Endodermal cell (in vitro differentiated cells): ENCODE measurements at regions not wholly inside any gene's neighbourhood (a gene's known extent, or its start where the extent isn't known, plus 50 kb on each side); places are given as distances from the start of the nearest gene placed in this dataset.

ENCODE experiments used
- DNase-seq: peaks from one replicate; pipeline ENCODE4 v3.0.0-alpha.2; 2017
- H3K27ac ChIP-seq: 2 replicates; pipeline ENCODE4 v1.5.1; 2013; ENCODE audit warnings: mild to moderate bottlenecking, low read depth, low read length, moderate library complexity
- H3K27me3 ChIP-seq: 2 replicates; pipeline ENCODE4 v1.6.1; 2013; ENCODE audit warnings: mild to moderate bottlenecking, low read length, moderate library complexity; ENCODE audit not compliant: insufficient read depth, control insufficient read depth, poor library complexity, severe bottlenecking
- H3K36me3 ChIP-seq: 2 replicates; pipeline ENCODE4 v1.7.0; 2013; ENCODE audit warnings: mild to moderate bottlenecking, low read length, moderate library complexity; ENCODE audit not compliant: control insufficient read depth, insufficient read depth
- H3K4me1 ChIP-seq: one replicate; pipeline ENCODE4 v1.7.0; 2013; ENCODE audit warnings: low read length; ENCODE audit not compliant: control insufficient read depth, insufficient read depth
- H3K4me3 ChIP-seq: 2 replicates; pipeline ENCODE4 v1.5.1; 2013; ENCODE audit warnings: mild to moderate bottlenecking, low read length, moderate library complexity
- H3K9ac ChIP-seq: 2 replicates; pipeline ENCODE4 v1.6.1; 2013; ENCODE audit warnings: mild to moderate bottlenecking, low read length, moderate library complexity; ENCODE audit not compliant: poor library complexity, severe bottlenecking; ENCODE audit errors: extremely low read depth
- H3K9me3 ChIP-seq: 2 replicates; pipeline ENCODE4 v1.6.1; 2013; ENCODE audit warnings: mild to moderate bottlenecking, low read length, moderate library complexity; ENCODE audit not compliant: control insufficient read depth
- H3K27ac Mint-ChIP-seq: 2 replicates; pipeline ENCODE4 v1.8.0; 2020; ENCODE audit warnings: mixed read lengths
- H3K27me3 Mint-ChIP-seq: 2 replicates; pipeline ENCODE4 v1.8.0; 2021; ENCODE audit warnings: mild to moderate bottlenecking, mixed read lengths; ENCODE audit not compliant: insufficient read depth
- H3K36me3 Mint-ChIP-seq: 2 replicates; pipeline ENCODE4 v1.8.0; 2020; ENCODE audit warnings: low read depth, mixed read lengths
- H3K4me1 Mint-ChIP-seq: 2 replicates; pipeline ENCODE4 v1.8.0; 2020; ENCODE audit warnings: mixed read lengths
- H3K4me3 Mint-ChIP-seq: 2 replicates; pipeline ENCODE4 v1.8.0; 2020; ENCODE audit warnings: mild to moderate bottlenecking, moderate library complexity, mixed read lengths
- H3K9me3 Mint-ChIP-seq: 2 replicates; pipeline ENCODE4 v1.8.0; 2020; ENCODE audit warnings: mild to moderate bottlenecking, mixed read lengths
- CTCF ChIP-seq: fragments of 200-600 bp; sonication (generic); conservative IDR thresholded peaks from 2 replicates; pipeline ENCODE4 v1.5.0; 2021; ENCODE audit warnings: antibody characterized with exemption, mild to moderate bottlenecking
- WGBS, 2 experiments: methylation state at CpG; one replicate each; pipeline versions ENCODE4 v1.1.5 to v1.1.7; 2013; ENCODE audit warnings: missing lambda C conversion rate in 2 of 2, mixed read lengths in 1 of 2; ENCODE audit not compliant: insufficient coverage in 1 of 2, insufficient read length in 1 of 2; 5-methylcytosine and 5-hydroxymethylcytosine counted together

- no peak for DNase-seq
- WGBS, 2 experiments, result 87% methylated on average over 2 of the region's 2 CpGs; no CpG with 5 or more reads in 1 of the 2 experiments
These were observed 184.8 kb upstream of the CD180 start for GRCh38 chr5:67381236-67381880.

GRCh38 chr5:67380431-67380830 is 183.8 kb upstream of the CD180 start:
- H3K9me3 ChIP-seq, result no peaks in the 10 kb centered on the region
- Mint-ChIP-seq H3K4me3 (no peak overlapping the region), H3K27ac (no peak overlapping the region), H3K27me3 (no peaks in the 10 kb centered on the region), H3K9me3 (no peaks in the 10 kb centered on the region), H3K4me1 (no peaks in the 10 kb centered on the region), H3K36me3 (no peaks in the 10 kb centered on the region)
- no peaks in the 10 kb centered on the region for H3K27me3 ChIP-seq
- DNase-seq, result no peak
- H3K4me1 ChIP-seq, result no peaks in the 10 kb centered on the region
- H3K27ac ChIP-seq, result no peak overlapping the region
- no peak overlapping the region for H3K9ac ChIP-seq
- 88% methylated on average over 1 of the region's 1 CpG for WGBS, 2 experiments
- H3K36me3 ChIP-seq, result no peaks in the 10 kb centered on the region
- no peak for TF ChIP-seq CTCF
- no peak overlapping the region for H3K4me3 ChIP-seq

More at GRCh38 chr5:67381236-67381880, 184.8 kb upstream of the CD180 start:
- no peaks in the 10 kb centered on the region for H3K4me1 ChIP-seq
- no peak overlapping the region for H3K27ac ChIP-seq
- H3K9ac ChIP-seq, result no peak overlapping the region
- no peaks in the 10 kb centered on the region for H3K27me3 ChIP-seq
- TF ChIP-seq CTCF, result no peak
- H3K36me3 Mint-ChIP-seq, result no peaks in the 10 kb centered on the region
- H3K9me3 ChIP-seq, result no peaks in the 10 kb centered on the region
- H3K4me1 Mint-ChIP-seq, result no peaks in the 10 kb centered on the region
- H3K4me3 Mint-ChIP-seq, result no peak overlapping the region
- no peaks in the 10 kb centered on the region for H3K9me3 Mint-ChIP-seq
- no peaks in the 10 kb centered on the region for H3K36me3 ChIP-seq
- H3K27me3 Mint-ChIP-seq, result no peaks in the 10 kb centered on the region
- no peak overlapping the region for H3K27ac Mint-ChIP-seq
- no peak overlapping the region for H3K4me3 ChIP-seq

GRCh38 chr5:67379753-67380152 is 183.2 kb upstream of the CD180 start:
- no peak overlapping the region for H3K27ac Mint-ChIP-seq
- no peaks in the 10 kb centered on the region for H3K36me3 Mint-ChIP-seq
- Histone ChIP-seq H3K9ac (no peak overlapping the region), H3K36me3 (no peaks in the 10 kb centered on the region), H3K4me3 (no peak overlapping the region), H3K27me3 (no peaks in the 10 kb centered on the region), H3K27ac (no peak overlapping the region), H3K4me1 (no peaks in the 10 kb centered on the region), H3K9me3 (no peaks in the 10 kb centered on the region)
- 82% methylated on average over 1 of the region's 2 CpGs; no CpG with 5 or more reads in 1 of the 2 experiments for WGBS, 2 experiments
- H3K9me3 Mint-ChIP-seq, result no peaks in the 10 kb centered on the region
- DNase-seq, result no peak
- no peak overlapping the region for H3K4me3 Mint-ChIP-seq
- no peaks in the 10 kb centered on the region for H3K27me3 Mint-ChIP-seq
- no peak for TF ChIP-seq CTCF
- no peaks in the 10 kb centered on the region for H3K4me1 Mint-ChIP-seq
